Loucy (cell line): ENCODE measurements at regions not wholly inside any gene's neighbourhood (a gene's known extent, or its start where the extent isn't known, plus 50 kb on each side); places are given as distances from the start of the nearest gene placed in this dataset.

Experiments used
- H2AFZ ChIP-seq: fragments of 200-600 bp; sonication (generic); 2 replicates; pipeline ENCODE4 v1.6.0; 2016; ENCODE audit warnings: antibody characterized with exemption, mild to moderate bottlenecking, low read length, moderate library complexity
- H3F3A ChIP-seq: fragments of 200-600 bp; 2 replicates; pipeline ENCODE4 v1.6.0; 2016; ENCODE audit warnings: antibody characterized with exemption, low read depth, mild to moderate bottlenecking
- H3K27me3 ChIP-seq: fragments of 200-600 bp; sonication (generic); 2 replicates; pipeline ENCODE4 v1.6.1; 2014; ENCODE audit warnings: low read length, mild to moderate bottlenecking; ENCODE audit not compliant: insufficient read depth, poor library complexity, severe bottlenecking
- H3K36me3 ChIP-seq: fragments of 200-600 bp; sonication (generic); 2 replicates; pipeline ENCODE4 v1.6.1; 2016; ENCODE audit warnings: low read length; ENCODE audit not compliant: insufficient read depth
- H3K4me1 ChIP-seq: fragments of 200-600 bp; sonication (generic); 2 replicates; pipeline ENCODE4 v1.5.1; 2014; ENCODE audit warnings: low read length, mild to moderate bottlenecking; ENCODE audit not compliant: insufficient read depth, poor library complexity, severe bottlenecking
- H3K4me2 ChIP-seq: fragments of 200-600 bp; sonication (generic); 2 replicates; pipeline ENCODE4 v1.6.0; 2014; ENCODE audit warnings: antibody characterized with exemption, low read length, low read depth, mild to moderate bottlenecking; ENCODE audit not compliant: poor library complexity, severe bottlenecking
- H3K4me3 ChIP-seq: fragments of 200-600 bp; sonication (generic); 2 replicates; pipeline ENCODE4 v1.5.1; 2014; ENCODE audit warnings: low read length, mild to moderate bottlenecking, mixed read lengths; ENCODE audit not compliant: poor library complexity, severe bottlenecking
- H3K79me2 ChIP-seq: fragments of 200-600 bp; sonication (generic); 2 replicates; pipeline ENCODE4 v1.6.1; 2014; ENCODE audit warnings: low read length; ENCODE audit not compliant: insufficient read depth
- H3K9ac ChIP-seq: fragments of 200-600 bp; sonication (generic); 2 replicates; pipeline ENCODE4 v1.6.0; 2014; ENCODE audit warnings: mild to moderate bottlenecking, low read depth, low read length, moderate library complexity; ENCODE audit not compliant: poor library complexity, severe bottlenecking
- H3K9me2 ChIP-seq: fragments of 200-600 bp; sonication (generic); replicated peaks from 2 replicates; pipeline ENCODE4 v1.6.1; 2016; ENCODE audit warnings: low read depth, low read length, mixed read lengths
- H3K9me3 ChIP-seq: fragments of 200-600 bp; sonication (generic); 2 replicates; pipeline ENCODE4 v1.6.1; 2014; ENCODE audit warnings: mild to moderate bottlenecking, antibody characterized with exemption, low read length, low read depth; ENCODE audit not compliant: insufficient read depth
- H4K20me1 ChIP-seq: fragments of 200-600 bp; sonication (generic); 2 replicates; pipeline ENCODE4 v1.6.0; 2014; ENCODE audit warnings: antibody characterized with exemption, low read length, mild to moderate bottlenecking; ENCODE audit not compliant: insufficient read depth, poor library complexity, severe bottlenecking
- CTCF ChIP-seq: fragments of 200-600 bp; sonication (generic); conservative IDR thresholded peaks from 2 replicates; pipeline ENCODE4 v1.5.1; 2014; ENCODE audit warnings: mild to moderate bottlenecking, antibody characterized with exemption, low read length
- EZH2phosphoT487 ChIP-seq: fragments of 200-600 bp; IDR thresholded peaks from 2 replicates; pipeline ENCODE4 v1.6.1; 2018; ENCODE audit warnings: antibody characterized with exemption, mild to moderate bottlenecking, moderate library complexity, borderline replicate concordance

GRCh38 chr18:46289931-46290330, 185.7 kb downstream of the HAUS1 start:
- Histone ChIP-seq H3K9me3 (no peaks in the 10 kb centered on the region), H3K4me3 (no peak overlapping the region), H3K4me2 (no peak overlapping the region), H3K27me3 (no peaks in the 10 kb centered on the region), H3K9ac (no peak overlapping the region), H3K36me3 (no peaks in the 10 kb centered on the region), H4K20me1 (no peaks in the 10 kb centered on the region), H3K9me2 (no peaks in the 10 kb centered on the region), H3F3A (no peaks in the 10 kb centered on the region), H3K4me1 (no peaks in the 10 kb centered on the region), H3K79me2 (no peaks in the 10 kb centered on the region), H2AFZ (no peak overlapping the region)
- TF ChIP-seq EZH2phosphoT487 (no peak), CTCF (no peak)

- no peaks in the 10 kb centered on the region for H3K36me3 ChIP-seq
- H3K79me2 ChIP-seq = no peaks in the 10 kb centered on the region
- no peak overlapping the region for H2AFZ ChIP-seq
Measured at GRCh38 chr18:46290440-46291020, 186.3 kb downstream of the HAUS1 start.

GRCh38 chr18:46291149-46291548, 187.0 kb downstream of the HAUS1 start:
- TF ChIP-seq CTCF (peak; percentile 31; the same call in 1 of the 2 replicates), EZH2phosphoT487 (no peak)
- Histone ChIP-seq H3K36me3 (no peaks in the 10 kb centered on the region), H3K9me3 (no peaks in the 10 kb centered on the region), H4K20me1 (no peaks in the 10 kb centered on the region), H3K9me2 (no peaks in the 10 kb centered on the region), H3K4me1 (no peaks in the 10 kb centered on the region), H3K27me3 (no peaks in the 10 kb centered on the region), H3K9ac (no peak overlapping the region), H2AFZ (no peak overlapping the region), H3F3A (no peaks in the 10 kb centered on the region), H3K4me3 (no peak overlapping the region), H3K79me2 (no peaks in the 10 kb centered on the region), H3K4me2 (no peak overlapping the region)

More at GRCh38 chr18:46290440-46291020, 186.3 kb downstream of the HAUS1 start:
- H3K9me3 ChIP-seq = no peaks in the 10 kb centered on the region
- no peaks in the 10 kb centered on the region for H3K9me2 ChIP-seq
- no peak overlapping the region for H3K9ac ChIP-seq
- H3K27me3 ChIP-seq = no peaks in the 10 kb centered on the region
- H3K4me2 ChIP-seq = no peak overlapping the region
- no peak overlapping the region for H3K4me3 ChIP-seq
- H3K4me1 ChIP-seq = no peaks in the 10 kb centered on the region
- TF ChIP-seq CTCF (no peak; the same call in 1 of the 2 replicates), EZH2phosphoT487 (no peak)
- no peaks in the 10 kb centered on the region for H3F3A ChIP-seq
- H4K20me1 ChIP-seq = no peaks in the 10 kb centered on the region
